ENCODE measurements at regions not wholly inside any gene's neighbourhood (a gene's known extent, or its start where the extent isn't known, plus 50 kb on each side); places are given as distances from the start of the nearest gene placed in this dataset.

GRCh38 chr1:56442290-56442877 lies 137.0 kb downstream of the PLPP3 start:
- no peak for DNase-seq (ENCODE audit: low spot score)

- no peak for DNase-seq (ENCODE audit: low spot score)
These were observed 137.8 kb downstream of the PLPP3 start for GRCh38 chr1:56441601-56442000.

- no peak for DNase-seq (ENCODE audit: low spot score)
These were observed 139.6 kb downstream of the PLPP3 start for GRCh38 chr1:56439610-56440264.

GRCh38 chr1:56438901-56439551 lies 140.3 kb downstream of the PLPP3 start:
- DNase-seq (ENCODE audit: low spot score): no peak

GRCh38 chr1:56437959-56438358 lies 141.4 kb downstream of the PLPP3 start:
- peak; percentile 51 for DNase-seq (ENCODE audit: low spot score)

- DNase-seq (ENCODE audit: low spot score): no peak
These were observed 142.4 kb downstream of the PLPP3 start for GRCh38 chr1:56436912-56437417.

- DNase-seq (ENCODE audit: low spot score): no peak
These were observed 143.1 kb downstream of the PLPP3 start for GRCh38 chr1:56436296-56436695.

- no peak for DNase-seq (ENCODE audit: low spot score)
These were observed 143.7 kb downstream of the PLPP3 start for GRCh38 chr1:56435434-56436262.

GRCh38 chr1:56434740-56435139 lies 144.6 kb downstream of the PLPP3 start:
- DNase-seq (ENCODE audit: low spot score): no peak

- DNase-seq (ENCODE audit: low spot score): no peak
These were observed 145.3 kb downstream of the PLPP3 start for GRCh38 chr1:56434025-56434424.

- DNase-seq (ENCODE audit: low spot score): no peak
These were observed 146.2 kb downstream of the PLPP3 start for GRCh38 chr1:56433056-56433577.

GRCh38 chr1:56432166-56432971 lies 147.0 kb downstream of the PLPP3 start:
- DNase-seq (ENCODE audit: low spot score): no peak

GRCh38 chr1:56430141-56430839 lies 149.1 kb downstream of the PLPP3 start:
- DNase-seq (ENCODE audit: low spot score): no peak

- no peak for DNase-seq (ENCODE audit: low spot score)
These were observed 150.1 kb downstream of the PLPP3 start for GRCh38 chr1:56429288-56429687.

- DNase-seq (ENCODE audit: low spot score): no peak
These were observed 152.6 kb downstream of the PLPP3 start for GRCh38 chr1:56426587-56427381.

GRCh38 chr1:56425494-56426037 lies 153.8 kb downstream of the PLPP3 start:
- no peak for DNase-seq (ENCODE audit: low spot score)

GRCh38 chr1:56424744-56425493 lies 154.4 kb downstream of the PLPP3 start:
- peak; percentile 48 for DNase-seq (ENCODE audit: low spot score)

GRCh38 chr1:56423716-56424115 lies 155.6 kb downstream of the PLPP3 start:
- no peak for DNase-seq (ENCODE audit: low spot score)

All from A172 (cell line).